Adipocyte (in vitro differentiated cells): ENCODE measurements at regions not wholly inside any gene's neighbourhood (a gene's known extent, or its start where the extent isn't known, plus 50 kb on each side); places are given as distances from the start of the nearest gene placed in this dataset.

Experiments
- DNase-seq: peaks from one replicate; pipeline ENCODE4 v3.0.0-alpha.2; 2015; ENCODE audit warnings: low read depth
- H3K27me3 ChIP-seq: replicated peaks from 2 replicates; pipeline ENCODE4 v1.7.0; 2013; ENCODE audit warnings: mild to moderate bottlenecking, low read length, moderate library complexity; ENCODE audit not compliant: control insufficient read depth, insufficient read depth
- H3K36me3 ChIP-seq: 2 replicates; pipeline ENCODE4 v1.7.0; 2013; ENCODE audit warnings: low read length, mild to moderate bottlenecking, moderate library complexity; ENCODE audit not compliant: control insufficient read depth, insufficient read depth, severe bottlenecking
- H3K4me1 ChIP-seq: 2 replicates; pipeline ENCODE4 v1.7.0; 2013; ENCODE audit warnings: mild to moderate bottlenecking, low read length, moderate library complexity; ENCODE audit not compliant: control insufficient read depth, insufficient read depth
- H3K4me3 ChIP-seq: 2 replicates; pipeline ENCODE4 v1.7.0; 2013; ENCODE audit warnings: mild to moderate bottlenecking, low read length, moderate library complexity
- H3K9ac ChIP-seq: 2 replicates; pipeline ENCODE4 v1.7.0; 2013; ENCODE audit warnings: mild to moderate bottlenecking, low read length, moderate library complexity
- H3K9me3 ChIP-seq: 2 replicates; pipeline ENCODE4 v1.7.0; 2013; ENCODE audit warnings: mild to moderate bottlenecking, low read length, moderate library complexity; ENCODE audit not compliant: control insufficient read depth

DNA sequence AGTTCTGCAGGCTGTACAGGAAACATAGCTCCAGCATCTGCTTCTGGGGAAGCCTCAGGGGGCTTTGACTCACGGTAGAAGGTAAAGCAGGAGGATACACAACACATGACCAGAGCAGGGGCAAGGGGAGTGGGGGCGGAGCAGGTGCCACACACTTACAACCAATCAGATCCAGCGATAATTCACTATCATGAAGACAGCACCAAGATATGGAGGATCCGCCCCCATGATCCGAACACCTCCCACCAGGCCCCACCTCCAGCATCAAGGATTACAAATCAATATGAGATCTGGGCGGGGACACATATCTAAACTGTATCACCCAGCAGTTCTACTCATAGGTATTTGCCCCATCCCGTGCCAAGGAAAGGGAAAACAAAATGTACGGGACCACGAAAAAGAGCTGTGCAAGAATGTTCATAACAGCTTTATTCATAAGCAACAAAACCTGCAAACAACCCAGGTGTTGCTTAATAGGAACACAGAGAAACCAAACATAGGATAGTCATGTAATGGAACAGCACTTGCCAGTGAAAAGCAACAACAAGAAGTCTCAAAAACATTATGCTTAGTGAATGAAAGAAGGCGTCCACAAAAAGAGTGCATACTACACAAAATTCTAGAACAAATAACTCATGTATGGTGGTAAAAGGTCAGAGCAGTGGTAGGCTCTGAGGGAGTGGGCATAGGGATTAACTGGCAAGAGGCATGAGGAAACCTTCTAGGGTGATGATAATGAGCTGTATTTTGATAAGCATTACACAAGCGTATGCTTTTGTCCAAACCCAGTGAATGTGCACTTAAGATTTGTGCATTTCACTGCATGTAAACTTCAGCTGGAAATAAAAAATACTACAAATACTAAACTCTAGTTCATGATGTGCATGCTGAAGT lies 130.9 kb upstream of the FAM9B start:
- Histone ChIP-seq H3K9me3 (peaks cover 16% of the 10 kb centered on the region), H3K9ac (no peak overlapping the region), H3K36me3 (no peaks in the 10 kb centered on the region), H3K27me3 (no peaks in the 10 kb centered on the region), H3K4me3 (no peak overlapping the region), H3K4me1 (peaks cover 9% of the 10 kb centered on the region)
- DNase-seq = no peak

DNA sequence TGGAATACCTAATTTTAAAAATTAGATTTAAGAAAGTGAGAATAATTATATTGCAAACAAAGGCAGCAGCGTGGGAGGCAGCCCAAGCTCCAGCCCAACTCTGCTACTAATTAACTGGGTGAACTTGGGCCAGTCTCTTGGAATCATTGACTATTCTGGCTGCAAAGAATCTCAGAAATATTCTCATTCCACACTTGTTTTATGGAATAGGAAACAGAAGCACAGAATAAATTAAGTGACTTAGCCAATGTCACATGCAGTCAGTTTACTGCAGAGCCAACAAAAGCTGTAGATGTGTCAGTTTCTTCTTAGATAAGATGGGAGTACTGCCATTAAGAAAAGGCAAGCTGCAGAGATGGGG lies 132.6 kb upstream of the FAM9B start:
- H3K4me1 ChIP-seq = peaks cover 9% of the 10 kb centered on the region
- H3K9me3 ChIP-seq = peaks cover 16% of the 10 kb centered on the region
- DNase-seq = no peak

DNA sequence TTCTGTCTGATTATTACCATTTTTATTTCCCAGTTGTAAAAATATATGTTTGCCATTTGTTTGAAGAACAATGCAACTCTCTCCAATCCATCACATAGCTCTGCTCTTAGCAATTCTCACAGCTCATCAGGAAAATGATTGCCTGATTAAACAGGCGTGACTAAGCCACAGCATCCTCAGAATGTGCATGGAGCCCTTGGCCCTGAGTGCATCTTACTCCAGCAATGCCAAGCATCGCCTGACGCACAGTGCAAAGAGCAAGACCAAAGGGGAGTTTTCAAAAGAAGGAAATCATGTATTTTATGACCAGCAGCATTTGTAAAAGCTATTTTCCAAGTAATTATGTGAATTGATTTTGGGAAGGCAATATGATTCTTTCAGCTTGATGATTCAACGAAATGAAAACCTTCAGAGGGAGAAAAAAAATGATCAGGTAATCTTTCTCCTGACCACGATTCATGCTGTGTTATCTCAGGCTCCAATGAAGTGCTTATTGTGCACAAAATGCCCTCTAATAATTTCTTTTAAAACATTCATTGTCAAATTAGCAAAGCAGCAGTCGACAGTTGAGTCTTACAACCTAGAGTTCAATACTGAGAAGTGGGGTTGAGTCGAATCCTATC lies 138.0 kb upstream of the FAM9B start:
- Histone ChIP-seq H3K4me1 (no peaks in the 10 kb centered on the region), H3K9me3 (peaks cover 13% of the 10 kb centered on the region), H3K36me3 (no peaks in the 10 kb centered on the region), H3K4me3 (no peak overlapping the region), H3K27me3 (no peaks in the 10 kb centered on the region), H3K9ac (no peak overlapping the region)
- no peak for DNase-seq

More for the DNA sequence above, 132.6 kb upstream of the FAM9B start:
- Histone ChIP-seq H3K36me3 (no peaks in the 10 kb centered on the region), H3K9ac (no peak overlapping the region), H3K27me3 (no peaks in the 10 kb centered on the region), H3K4me3 (no peak overlapping the region)

DNA sequence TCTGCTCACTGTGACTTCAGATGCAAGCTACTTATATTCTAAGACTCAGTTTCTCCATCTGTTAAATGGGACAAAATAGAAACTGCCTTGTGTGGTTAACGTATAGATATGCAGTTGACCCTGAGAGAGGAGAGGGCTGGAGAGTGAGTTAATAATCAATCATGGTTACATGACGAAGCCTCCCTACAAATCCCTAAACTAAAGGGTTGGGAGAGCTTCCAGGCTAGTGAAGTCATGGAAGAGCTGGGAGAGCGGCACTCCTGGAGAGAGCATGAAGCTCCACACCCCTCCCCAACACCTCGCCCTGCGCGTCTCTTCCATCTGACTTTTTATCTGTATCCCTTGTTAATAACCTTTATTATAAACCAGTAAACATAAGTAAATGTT lies 138.5 kb upstream of the FAM9B start:
- Histone ChIP-seq H3K27me3 (no peaks in the 10 kb centered on the region), H3K4me3 (no peak overlapping the region), H3K36me3 (no peaks in the 10 kb centered on the region), H3K9me3 (peaks cover 11% of the 10 kb centered on the region), H3K4me1 (no peaks in the 10 kb centered on the region), H3K9ac (no peak overlapping the region)
- DNase-seq = no peak

DNA sequence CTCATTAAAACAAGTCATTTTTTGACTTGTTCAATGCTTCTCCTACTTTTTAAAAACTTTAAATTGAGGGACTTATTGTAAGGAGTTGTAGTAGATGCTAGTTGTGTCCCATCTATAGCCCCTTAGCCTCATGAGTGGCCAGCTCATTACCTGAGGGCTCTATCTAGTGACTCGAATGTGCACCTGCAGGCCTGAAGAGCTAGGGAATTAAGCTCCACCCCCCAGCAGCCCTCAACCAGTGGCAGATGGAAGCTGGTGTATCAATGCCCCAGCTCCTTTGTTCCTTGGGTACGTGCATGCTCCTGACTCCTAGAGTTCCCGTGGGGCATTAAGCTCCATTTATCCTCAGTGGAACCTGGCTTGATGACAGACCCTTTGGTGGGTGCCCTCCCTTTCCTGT lies 146.7 kb upstream of the FAM9B start:
- no peaks in the 10 kb centered on the region for H3K4me1 ChIP-seq
- peaks cover 4% of the 10 kb centered on the region for H3K27me3 ChIP-seq
- no peak overlapping the region for H3K9ac ChIP-seq
- H3K36me3 ChIP-seq = no peaks in the 10 kb centered on the region
- peaks cover 17% of the 10 kb centered on the region for H3K9me3 ChIP-seq
- no peak for DNase-seq
- no peak overlapping the region for H3K4me3 ChIP-seq

DNA sequence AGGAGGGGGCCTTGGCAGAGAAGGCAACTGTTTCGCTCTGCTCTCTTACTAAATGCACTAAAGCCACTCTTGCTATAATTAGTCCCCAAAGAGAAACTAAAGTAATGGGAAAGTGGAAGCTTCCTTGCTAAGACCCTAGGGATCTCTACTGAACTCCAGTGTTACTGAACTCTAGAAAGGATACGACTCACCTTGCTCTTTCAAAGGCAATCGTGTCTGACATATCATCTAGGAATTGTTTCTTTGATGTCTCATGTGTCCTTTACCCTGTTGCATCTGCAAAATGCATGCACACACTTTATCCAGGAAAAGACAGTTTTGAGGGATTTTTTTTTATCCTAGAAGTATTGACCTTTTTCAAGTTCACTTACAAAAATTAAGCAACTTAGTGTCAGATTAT lies 148.1 kb upstream of the FAM9B start:
- DNase-seq = no peak
- Histone ChIP-seq H3K9me3 (peaks cover 17% of the 10 kb centered on the region), H3K36me3 (no peaks in the 10 kb centered on the region), H3K27me3 (peaks cover 4% of the 10 kb centered on the region), H3K9ac (no peak overlapping the region), H3K4me1 (no peaks in the 10 kb centered on the region), H3K4me3 (no peak overlapping the region)

DNA sequence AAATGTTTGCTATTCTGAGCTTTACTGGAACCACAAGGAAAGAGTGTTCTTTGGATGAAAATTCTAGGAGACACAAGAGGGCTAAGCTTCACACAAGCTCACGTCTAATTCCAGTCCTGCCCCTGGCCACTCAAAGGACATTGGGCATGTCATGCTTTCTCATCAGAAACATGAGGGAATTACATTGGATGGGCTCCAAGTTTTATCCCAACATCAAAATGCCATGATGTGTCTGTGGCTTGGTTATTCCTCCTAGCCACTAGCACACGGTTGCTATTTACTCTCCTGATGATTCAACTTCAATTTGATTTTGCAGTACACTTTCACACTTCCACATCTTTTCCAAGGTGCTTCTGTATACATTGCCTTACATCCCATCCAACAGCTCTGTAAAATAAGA lies 149.6 kb upstream of the FAM9B start:
- no peaks in the 10 kb centered on the region for H3K4me1 ChIP-seq
- DNase-seq = no peak
- no peak overlapping the region for H3K9ac ChIP-seq
- H3K36me3 ChIP-seq = no peaks in the 10 kb centered on the region
- H3K4me3 ChIP-seq = no peak overlapping the region
- H3K9me3 ChIP-seq = peaks cover 11% of the 10 kb centered on the region
- peaks cover 4% of the 10 kb centered on the region for H3K27me3 ChIP-seq

DNA sequence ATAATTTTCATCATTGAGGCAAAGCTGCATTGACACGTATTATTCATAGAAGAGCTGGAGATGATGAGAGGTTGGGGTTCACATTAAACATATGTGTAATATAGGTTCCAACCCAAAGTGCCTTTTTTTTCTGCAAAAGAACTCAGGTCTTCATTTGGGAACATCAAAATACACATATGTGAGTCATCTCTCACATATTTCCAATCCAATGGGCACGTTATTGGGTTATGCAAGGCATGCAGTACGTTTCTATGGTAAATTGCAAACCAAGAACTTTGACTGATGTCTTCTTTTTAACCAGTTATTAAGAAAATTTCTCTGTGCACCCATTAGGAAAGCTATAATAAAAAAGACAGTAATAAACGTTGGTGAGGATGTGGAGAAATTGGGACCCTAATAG lies 150.3 kb upstream of the FAM9B start:
- H3K9me3 ChIP-seq = peaks cover 4% of the 10 kb centered on the region
- H3K9ac ChIP-seq = no peak overlapping the region
- no peaks in the 10 kb centered on the region for H3K4me1 ChIP-seq
- H3K27me3 ChIP-seq = peaks cover 4% of the 10 kb centered on the region
- no peak overlapping the region for H3K4me3 ChIP-seq
- no peaks in the 10 kb centered on the region for H3K36me3 ChIP-seq
- DNase-seq = peak; percentile 2

DNA sequence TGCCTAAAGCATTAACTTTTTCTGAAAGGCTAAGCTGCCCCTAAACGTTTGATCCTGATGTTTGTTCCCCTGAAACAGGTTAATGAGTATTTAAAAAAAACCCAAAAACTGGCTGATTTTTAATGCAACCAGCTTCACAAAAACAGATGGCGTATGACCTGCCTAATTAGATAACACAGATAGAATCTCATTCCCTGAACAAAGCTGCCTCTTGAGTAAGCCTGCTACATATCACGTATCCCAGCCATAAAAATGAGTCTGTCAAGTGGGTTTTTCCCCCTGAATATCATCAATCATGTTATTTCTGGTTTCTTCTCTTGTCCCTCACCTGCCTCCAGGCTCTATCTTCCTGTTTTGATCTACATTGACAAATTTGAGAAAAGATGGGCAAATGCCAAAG lies 154.2 kb upstream of the FAM9B start:
- Histone ChIP-seq H3K4me3 (no peak overlapping the region), H3K27me3 (no peaks in the 10 kb centered on the region)

DNA sequence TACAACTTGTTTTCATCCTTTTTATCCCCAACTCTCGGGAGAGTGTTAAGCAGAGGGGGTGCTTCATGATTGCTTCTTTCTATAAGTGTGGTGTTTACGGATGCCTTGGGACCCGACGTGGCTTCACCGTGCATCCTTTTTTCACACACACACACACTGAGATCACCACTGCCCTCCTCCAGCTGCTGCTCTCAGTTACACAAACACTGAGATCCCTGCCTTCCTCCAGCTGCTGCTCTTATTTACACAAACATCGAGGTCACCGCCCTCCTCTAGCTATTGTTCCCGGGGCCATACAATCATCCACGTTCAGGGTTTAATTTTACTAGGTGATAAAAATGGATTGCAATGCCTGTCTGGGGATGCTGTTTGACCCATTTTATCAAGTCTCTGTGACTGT lies 155.4 kb upstream of the FAM9B start:
- Histone ChIP-seq H3K4me3 (no peak overlapping the region), H3K9ac (no peak overlapping the region), H3K27me3 (peaks cover 3% of the 10 kb centered on the region), H3K36me3 (no peaks in the 10 kb centered on the region), H3K4me1 (no peaks in the 10 kb centered on the region), H3K9me3 (no peaks in the 10 kb centered on the region)
- DNase-seq = no peak

More for the DNA sequence above, 154.2 kb upstream of the FAM9B start:
- no peak for DNase-seq
- Histone ChIP-seq H3K9ac (no peak overlapping the region), H3K9me3 (no peaks in the 10 kb centered on the region), H3K4me1 (no peaks in the 10 kb centered on the region), H3K36me3 (no peaks in the 10 kb centered on the region)

DNA sequence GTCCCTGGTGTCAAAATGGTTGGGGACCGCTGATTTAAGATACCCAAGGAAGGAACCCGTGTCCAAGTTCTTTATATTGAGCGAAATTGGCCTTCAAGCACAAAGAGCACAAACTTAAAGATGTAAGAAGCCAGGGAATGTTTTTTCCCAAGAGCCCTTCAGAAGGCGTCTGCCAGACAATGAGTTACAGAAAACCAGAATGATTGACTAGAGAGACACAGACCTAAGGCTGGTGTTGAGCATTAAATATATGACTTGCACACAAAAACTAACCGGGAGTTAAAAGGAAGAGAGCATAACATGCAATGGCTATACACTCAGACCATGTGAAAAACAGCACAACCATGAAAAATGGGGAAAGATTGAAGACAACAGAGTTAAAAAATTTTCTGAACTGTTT lies 157.5 kb upstream of the FAM9B start:
- DNase-seq = no peak
- no peaks in the 10 kb centered on the region for H3K4me1 ChIP-seq
- H3K36me3 ChIP-seq = no peaks in the 10 kb centered on the region
- H3K9ac ChIP-seq = no peak overlapping the region
- H3K27me3 ChIP-seq = peaks cover 3% of the 10 kb centered on the region
- H3K4me3 ChIP-seq = no peak overlapping the region
- no peaks in the 10 kb centered on the region for H3K9me3 ChIP-seq
